GM18861 (cell line): ENCODE measurements at regions not wholly inside any gene's neighbourhood (a gene's known extent, or its start where the extent isn't known, plus 50 kb on each side); places are given as distances from the start of the nearest gene placed in this dataset.

Source experiments
- ATAC-seq: cut with Tn5 transposase; IDR thresholded peaks from one replicate; pipeline ENCODE4 v1.9.1; 2021; ENCODE audit not compliant: unreplicated experiment

GRCh38 chr1:30275926-30276764 is 447.2 kb downstream of the MATN1 start:
- ATAC-seq, result no peak

- ATAC-seq, result no peak
Observed at GRCh38 chr1:30274976-30275621, 448.3 kb downstream of the MATN1 start.

DNA sequence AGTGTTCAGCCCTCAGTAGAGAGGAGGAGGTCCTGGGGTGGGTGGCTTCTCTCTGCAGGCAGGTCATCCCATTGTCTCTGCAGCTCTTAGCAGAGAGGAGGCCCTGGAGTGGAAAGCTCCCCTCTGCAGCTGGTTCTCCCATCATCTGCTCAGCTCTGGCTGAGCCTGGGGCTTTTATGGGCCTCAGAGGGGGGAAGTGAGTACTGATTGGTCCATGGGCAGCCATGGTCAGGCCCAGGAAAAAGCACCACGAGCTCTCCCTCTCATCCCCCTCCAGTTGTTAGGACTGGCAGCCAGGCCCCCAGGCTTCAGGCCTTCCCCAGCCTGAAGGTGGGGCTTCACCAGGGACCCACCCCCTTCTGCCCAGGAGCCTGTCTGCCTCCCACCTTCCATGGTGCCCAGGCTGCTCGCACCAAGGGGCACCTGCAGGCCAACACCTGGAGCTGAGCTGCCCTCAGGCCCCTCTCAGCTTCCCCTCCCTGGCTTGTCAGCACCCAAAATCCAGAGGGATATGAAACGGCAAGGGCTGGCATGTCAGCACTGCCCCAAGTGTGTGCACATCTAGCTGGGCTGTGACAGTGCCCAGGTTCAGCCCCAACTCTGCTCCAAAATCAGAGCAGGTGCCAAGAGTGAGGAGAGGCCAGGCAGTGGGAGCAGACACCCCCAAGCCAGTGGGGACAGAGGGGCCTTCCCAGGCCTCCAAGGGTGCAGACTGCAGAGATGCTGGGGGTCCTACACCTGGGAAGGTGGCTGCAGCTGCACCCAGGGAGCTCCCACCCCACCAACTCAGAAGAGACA is 449.0 kb downstream of the MATN1 start:
- ATAC-seq, result no peak

GRCh38 chr1:30273456-30273855 is 449.9 kb downstream of the MATN1 start:
- no peak for ATAC-seq

GRCh38 chr1:30273021-30273325 is 450.4 kb downstream of the MATN1 start:
- no peak for ATAC-seq

- ATAC-seq, result no peak
Observed at GRCh38 chr1:30272277-30273020, 450.9 kb downstream of the MATN1 start.

GRCh38 chr1:30271401-30272276 is 451.7 kb downstream of the MATN1 start:
- ATAC-seq, result no peak

DNA sequence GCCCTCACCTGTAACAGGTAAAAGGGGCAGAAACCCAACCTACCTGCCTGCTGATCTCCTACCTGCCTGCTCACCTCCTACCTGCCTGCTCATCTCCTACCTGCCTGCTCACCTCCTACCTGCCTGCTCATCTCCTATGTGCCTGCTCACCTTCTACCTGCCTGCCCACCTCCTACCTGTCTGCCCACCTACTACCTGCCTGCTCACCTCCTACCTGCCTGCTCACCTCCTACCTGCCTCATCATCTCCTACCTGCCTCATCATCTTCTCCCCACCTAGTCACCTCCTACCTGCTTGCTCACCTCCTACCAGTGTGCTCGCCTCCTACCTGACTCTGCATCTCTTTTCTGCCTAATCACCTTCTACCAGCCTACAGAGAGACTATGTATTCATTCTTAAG is 452.9 kb downstream of the MATN1 start:
- ATAC-seq, result no peak

DNA sequence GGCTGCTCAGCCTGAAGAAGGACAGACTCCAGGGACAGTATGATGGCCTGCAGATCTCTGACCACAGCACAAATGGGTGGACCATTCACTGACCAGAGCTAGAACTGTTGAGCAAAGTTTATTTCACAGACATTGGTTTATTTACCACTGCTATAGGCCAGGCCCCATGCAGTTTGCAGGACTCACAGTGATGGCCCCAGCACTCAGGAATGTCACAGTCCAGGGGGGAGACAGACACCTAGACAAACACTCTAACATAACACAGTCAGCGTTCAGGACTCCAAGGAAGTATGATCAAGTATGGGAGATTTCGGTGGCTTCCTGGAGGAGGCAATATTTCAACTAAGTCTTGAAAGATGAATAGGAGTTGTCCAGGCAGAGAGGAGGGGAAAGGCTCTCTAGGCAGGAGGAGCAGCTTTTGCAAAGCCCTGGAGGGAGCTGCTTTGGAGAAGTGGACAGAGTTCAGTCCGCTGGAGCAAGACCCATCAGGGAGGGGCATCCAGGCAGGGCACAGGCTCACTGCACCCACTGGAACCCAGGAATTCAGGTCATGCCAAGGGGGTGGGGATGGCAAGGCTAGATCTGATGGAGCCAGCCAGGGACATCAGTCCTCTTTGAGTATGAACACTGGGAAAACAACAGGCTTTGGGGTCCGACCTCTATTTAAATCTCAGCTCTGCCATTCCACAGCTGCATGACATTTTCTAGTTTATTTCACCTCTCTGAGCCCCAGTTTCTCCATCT is 454.3 kb downstream of the MATN1 start:
- no peak for ATAC-seq

DNA sequence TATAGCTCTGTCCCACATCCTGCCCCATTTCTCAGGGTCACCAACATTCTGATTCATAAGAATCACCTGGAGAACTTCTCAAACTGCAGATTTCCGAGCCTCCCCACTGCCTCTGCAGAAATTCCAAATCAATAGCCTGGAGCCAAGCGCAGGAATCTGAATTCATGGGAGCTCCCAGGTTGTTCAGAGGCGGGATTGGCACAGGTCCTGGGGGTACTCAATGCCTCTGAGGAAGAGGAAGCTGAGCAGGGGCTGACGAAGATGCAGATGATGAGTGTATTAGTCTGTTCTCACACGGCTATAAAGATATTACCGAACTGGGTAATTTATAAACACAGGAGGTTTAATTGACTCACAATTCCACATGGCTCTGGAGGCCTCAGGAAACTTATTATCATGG is 455.5 kb downstream of the MATN1 start:
- ATAC-seq, result no peak

- ATAC-seq, result no peak
Observed at GRCh38 chr1:30267046-30267445, 456.3 kb downstream of the MATN1 start.

- no peak for ATAC-seq
Observed at GRCh38 chr1:30265127-30266070, 458.0 kb downstream of the MATN1 start.

- no peak for ATAC-seq
Observed at GRCh38 chr1:30264672-30265025, 458.7 kb downstream of the MATN1 start.

DNA sequence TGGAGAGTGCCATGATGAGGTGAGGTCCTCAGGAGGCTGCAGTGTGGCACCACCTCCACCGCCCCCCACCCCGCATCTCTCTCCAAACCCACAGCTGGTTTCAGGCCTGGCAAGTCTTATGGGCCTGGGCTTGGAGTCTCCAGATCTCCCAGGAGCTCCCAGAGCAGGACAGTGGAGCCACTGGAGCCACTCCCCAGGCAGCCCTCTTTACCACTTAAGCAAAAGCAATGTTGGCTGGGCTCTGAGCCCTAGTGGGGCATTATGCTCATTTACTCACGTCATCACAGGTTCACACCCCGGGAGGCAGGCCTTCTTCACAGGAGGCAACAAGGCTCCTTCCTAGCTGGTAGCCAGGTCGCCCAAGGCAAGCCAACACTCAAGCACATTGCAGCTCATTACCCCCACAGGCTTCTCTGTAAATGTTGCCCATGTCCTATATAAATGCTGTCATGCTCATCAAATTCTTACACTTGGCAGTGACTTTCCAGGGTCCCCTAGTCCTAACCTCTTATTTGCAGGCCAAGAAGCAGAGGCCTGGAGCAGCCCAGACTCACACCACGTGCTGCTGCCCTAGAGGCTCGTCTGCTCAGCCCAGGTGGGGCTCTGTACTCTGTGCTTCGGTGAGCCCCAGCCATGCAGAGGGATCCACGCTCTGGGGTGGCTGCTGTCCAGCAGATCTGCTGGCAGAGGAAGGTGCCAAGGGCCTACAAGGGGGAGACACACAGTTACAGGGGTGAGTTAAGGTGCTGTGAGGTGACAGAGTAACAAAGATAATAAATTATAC is 459.3 kb downstream of the MATN1 start:
- no peak for ATAC-seq

GRCh38 chr1:30263405-30263804 is 460.0 kb downstream of the MATN1 start:
- no peak for ATAC-seq

- ATAC-seq, result no peak
Observed at GRCh38 chr1:30262158-30262557, 461.2 kb downstream of the MATN1 start.

DNA sequence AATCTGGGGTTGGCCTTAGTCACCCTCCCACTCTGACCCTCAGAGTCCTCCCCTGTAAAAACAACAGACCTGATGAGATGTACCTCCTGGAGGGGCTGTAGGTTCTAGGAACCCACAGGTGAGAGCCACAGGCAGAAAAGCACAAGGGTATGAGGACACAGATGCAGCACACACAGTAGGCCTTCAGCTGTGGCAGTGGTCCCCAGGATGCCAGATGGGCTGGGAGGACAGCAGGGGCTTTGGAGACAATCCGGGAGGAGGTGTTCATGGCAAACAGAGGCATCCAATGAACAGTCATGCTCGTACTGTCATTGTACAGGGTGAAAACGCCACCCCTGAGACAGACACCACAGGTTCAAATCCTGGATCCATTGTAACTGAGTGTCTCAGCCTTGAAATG is 463.1 kb downstream of the MATN1 start:
- no peak for ATAC-seq

GRCh38 chr1:30259631-30260030 is 463.8 kb downstream of the MATN1 start:
- no peak for ATAC-seq
